ENCODE measurements at regions not wholly inside any gene's neighbourhood (a gene's known extent, or its start where the extent isn't known, plus 50 kb on each side); places are given as distances from the start of the nearest gene placed in this dataset.

GRCh38 chr2:167771628-167772027 lies 475.8 kb downstream of the STK39 start:
- intact Hi-C loops (cut with DNase I): no loop called here
- WGBS, 3 donors: 85% methylated on average over 2 of the region's 2 CpGs
- TF ChIP-seq EP300 (IDR thresholded peaks at IDR 0.05): no peak
- TF ChIP-seq, protein P1, sequence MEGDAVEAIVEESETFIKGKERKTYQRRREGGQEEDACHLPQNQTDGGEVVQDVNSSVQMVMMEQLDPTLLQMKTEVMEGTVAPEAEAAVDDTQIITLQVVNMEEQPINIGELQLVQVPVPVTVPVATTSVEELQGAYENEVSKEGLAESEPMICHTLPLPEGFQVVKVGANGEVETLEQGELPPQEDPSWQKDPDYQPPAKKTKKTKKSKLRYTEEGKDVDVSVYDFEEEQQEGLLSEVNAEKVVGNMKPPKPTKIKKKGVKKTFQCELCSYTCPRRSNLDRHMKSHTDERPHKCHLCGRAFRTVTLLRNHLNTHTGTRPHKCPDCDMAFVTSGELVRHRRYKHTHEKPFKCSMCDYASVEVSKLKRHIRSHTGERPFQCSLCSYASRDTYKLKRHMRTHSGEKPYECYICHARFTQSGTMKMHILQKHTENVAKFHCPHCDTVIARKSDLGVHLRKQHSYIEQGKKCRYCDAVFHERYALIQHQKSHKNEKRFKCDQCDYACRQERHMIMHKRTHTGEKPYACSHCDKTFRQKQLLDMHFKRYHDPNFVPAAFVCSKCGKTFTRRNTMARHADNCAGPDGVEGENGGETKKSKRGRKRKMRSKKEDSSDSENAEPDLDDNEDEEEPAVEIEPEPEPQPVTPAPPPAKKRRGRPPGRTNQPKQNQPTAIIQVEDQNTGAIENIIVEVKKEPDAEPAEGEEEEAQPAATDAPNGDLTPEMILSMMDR (IDR thresholded peaks at IDR 0.05): no peak
- no peak for TF ChIP-seq POLR2A (IDR thresholded peaks at IDR 0.05)

GRCh38 chr2:167769020-167769419 lies 478.4 kb downstream of the STK39 start:
- DNase-seq: no peak
- intact Hi-C loops (cut with DNase I): no loop called here
- H3K9me3 ChIP-seq: no peaks in the 10 kb centered on the region
- no peaks in the 10 kb centered on the region for H3K27me3 ChIP-seq
- H3K4me1 ChIP-seq (ENCODE audit: insufficient read depth): no peaks in the 10 kb centered on the region
- TF ChIP-seq, protein P1 (IDR thresholded peaks at IDR 0.05): no peak
- TF ChIP-seq POLR2A (IDR thresholded peaks at IDR 0.05) (no peak), EP300 (IDR thresholded peaks at IDR 0.05) (no peak)
- H3K36me3 ChIP-seq: no peaks in the 10 kb centered on the region
- WGBS, 3 donors: 86 to 94% (median 88%) methylated on average over 1 of the region's 1 CpG
- no peak overlapping the region for H3K27ac ChIP-seq
- no peak overlapping the region for H3K4me3 ChIP-seq

More at GRCh38 chr2:167771628-167772027, 475.8 kb downstream of the STK39 start:
- Histone ChIP-seq H3K36me3 (no peaks in the 10 kb centered on the region), H3K9me3 (no peaks in the 10 kb centered on the region), H3K4me3 (no peak overlapping the region), H3K4me1 (ENCODE audit: insufficient read depth) (no peaks in the 10 kb centered on the region), H3K27ac (no peak overlapping the region), H3K27me3 (no peaks in the 10 kb centered on the region)
- no peak for DNase-seq

GRCh38 chr2:167767830-167768229 lies 479.6 kb downstream of the STK39 start:
- Histone ChIP-seq H3K36me3 (no peaks in the 10 kb centered on the region), H3K27ac (no peak overlapping the region), H3K4me1 (ENCODE audit: insufficient read depth) (no peaks in the 10 kb centered on the region), H3K27me3 (no peaks in the 10 kb centered on the region), H3K9me3 (no peaks in the 10 kb centered on the region), H3K4me3 (no peak overlapping the region)
- no peak for TF ChIP-seq POLR2A (IDR thresholded peaks at IDR 0.05)
- TF ChIP-seq EP300 (IDR thresholded peaks at IDR 0.05): no peak
- TF ChIP-seq, protein P1 (IDR thresholded peaks at IDR 0.05): no peak
- no peak for DNase-seq
- intact Hi-C loops (cut with DNase I): no loop called here

- TF ChIP-seq, protein P1 (IDR thresholded peaks at IDR 0.05): no peak
- no peak for TF ChIP-seq EP300 (IDR thresholded peaks at IDR 0.05)
- TF ChIP-seq POLR2A (IDR thresholded peaks at IDR 0.05): no peak
- Histone ChIP-seq H3K9me3 (no peaks in the 10 kb centered on the region), H3K4me3 (no peak overlapping the region), H3K27me3 (no peaks in the 10 kb centered on the region), H3K36me3 (no peaks in the 10 kb centered on the region), H3K27ac (no peak overlapping the region), H3K4me1 (ENCODE audit: insufficient read depth) (no peaks in the 10 kb centered on the region)
- intact Hi-C loops (cut with DNase I): no loop called here
- no peak for DNase-seq
- 91 to 94% (median 91%) methylated on average over 9 of the region's 9 CpGs for WGBS, 3 donors
Observed at GRCh38 chr2:167764772-167765341, 482.5 kb downstream of the STK39 start.
